Neutrophil (primary cell): ENCODE measurements at regions not wholly inside any gene's neighbourhood (a gene's known extent, or its start where the extent isn't known, plus 50 kb on each side); places are given as distances from the start of the nearest gene placed in this dataset.

Experiments used
- H3K27ac ChIP-seq: fragments of 200-600 bp; sonication (generic); 2 replicates; pipeline ENCODE4 v1.5.1; 2016; ENCODE audit warnings: mild to moderate bottlenecking, moderate library complexity
- H3K27me3 ChIP-seq: fragments of 200-600 bp; sonication (generic); 2 replicates; pipeline ENCODE4 v1.6.0; 2016; ENCODE audit warnings: mild to moderate bottlenecking
- H3K36me3 ChIP-seq: fragments of 200-600 bp; sonication (generic); 2 replicates; pipeline ENCODE4 v1.5.1; 2017
- H3K4me1 ChIP-seq, 2 experiments: fragments of 200-600 bp in 1 of 2; sonication (generic) in 1 of 2; 1 replicate in 1 of 2; 2 replicates in 1 of 2; pipeline versions ENCODE4 v1.5.1 to v1.6.1; 2013 to 2016; ENCODE audit warnings: low read depth in 1 of 2, low read length in 1 of 2, mild to moderate bottlenecking in 1 of 2, moderate library complexity in 1 of 2; ENCODE audit not compliant: control insufficient read depth in 1 of 2, insufficient read depth in 1 of 2
- H3K4me3 ChIP-seq, 2 experiments: fragments of 200-600 bp in 1 of 2; sonication (generic) in 1 of 2; 1 replicate in 1 of 2; 2 replicates in 1 of 2; pipeline ENCODE4 v1.5.1; 2013 to 2016; ENCODE audit warnings: low read depth in 1 of 2, low read length in 1 of 2, mild to moderate bottlenecking in 1 of 2, moderate library complexity in 1 of 2
- H3K9me3 ChIP-seq: fragments of 200-600 bp; sonication (generic); 2 replicates; pipeline ENCODE4 v1.5.1; 2016
- TF ChIP-seq, protein P1 (sequence below): fragments of 200-600 bp; sonication (generic); IDR thresholded peaks from 2 replicates; pipeline ENCODE4 v1.5.1; 2016; ENCODE audit warnings: antibody characterized with exemption

DNA sequence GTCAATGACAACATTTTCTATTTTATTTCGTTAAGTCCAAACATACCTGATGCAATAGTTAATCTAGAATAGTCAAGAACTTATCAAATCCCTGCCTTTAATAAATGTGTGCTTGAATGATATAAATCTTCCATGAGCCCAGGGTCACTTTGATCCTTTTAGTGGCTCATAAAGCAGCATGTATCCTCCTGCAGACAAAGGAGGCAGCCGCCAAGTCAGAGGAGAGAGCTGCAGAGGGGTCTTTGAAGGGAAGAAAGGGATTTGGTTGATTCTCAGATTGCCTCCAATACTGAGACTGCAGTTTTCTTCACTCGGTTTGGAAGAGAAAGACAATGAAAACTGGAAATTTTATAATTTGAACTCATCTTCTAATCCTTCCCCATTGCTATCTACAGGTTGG is 378.4 kb upstream of the PIK3C3 start:
- Histone ChIP-seq H3K27ac (no peak overlapping the region), H3K27me3 (no peaks in the 10 kb centered on the region), H3K4me1 (no peaks in the 10 kb centered on the region), H3K36me3 (no peaks in the 10 kb centered on the region), H3K9me3 (no peaks in the 10 kb centered on the region), H3K4me3 (no peak overlapping the region)
- TF ChIP-seq, protein P1, sequence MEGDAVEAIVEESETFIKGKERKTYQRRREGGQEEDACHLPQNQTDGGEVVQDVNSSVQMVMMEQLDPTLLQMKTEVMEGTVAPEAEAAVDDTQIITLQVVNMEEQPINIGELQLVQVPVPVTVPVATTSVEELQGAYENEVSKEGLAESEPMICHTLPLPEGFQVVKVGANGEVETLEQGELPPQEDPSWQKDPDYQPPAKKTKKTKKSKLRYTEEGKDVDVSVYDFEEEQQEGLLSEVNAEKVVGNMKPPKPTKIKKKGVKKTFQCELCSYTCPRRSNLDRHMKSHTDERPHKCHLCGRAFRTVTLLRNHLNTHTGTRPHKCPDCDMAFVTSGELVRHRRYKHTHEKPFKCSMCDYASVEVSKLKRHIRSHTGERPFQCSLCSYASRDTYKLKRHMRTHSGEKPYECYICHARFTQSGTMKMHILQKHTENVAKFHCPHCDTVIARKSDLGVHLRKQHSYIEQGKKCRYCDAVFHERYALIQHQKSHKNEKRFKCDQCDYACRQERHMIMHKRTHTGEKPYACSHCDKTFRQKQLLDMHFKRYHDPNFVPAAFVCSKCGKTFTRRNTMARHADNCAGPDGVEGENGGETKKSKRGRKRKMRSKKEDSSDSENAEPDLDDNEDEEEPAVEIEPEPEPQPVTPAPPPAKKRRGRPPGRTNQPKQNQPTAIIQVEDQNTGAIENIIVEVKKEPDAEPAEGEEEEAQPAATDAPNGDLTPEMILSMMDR = no peak

DNA sequence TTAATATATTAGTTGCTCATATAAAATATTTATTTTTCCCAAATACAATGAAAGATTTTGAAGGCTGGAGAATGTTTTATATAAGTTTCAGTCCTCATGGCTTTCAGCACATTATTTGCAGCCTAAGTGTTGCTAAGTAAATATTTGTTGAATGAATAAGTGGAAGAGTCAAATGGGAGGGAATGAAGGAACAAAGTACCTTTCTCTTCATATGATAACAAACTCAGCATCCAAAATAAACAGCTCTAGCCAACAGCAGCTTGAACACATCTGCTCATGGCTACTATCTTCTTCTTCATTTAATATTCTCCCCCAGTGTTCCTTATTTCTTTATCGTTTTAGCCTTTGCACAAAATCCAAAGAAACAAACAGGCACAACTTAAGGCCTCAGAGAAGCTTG is 385.2 kb upstream of the PIK3C3 start:
- H3K4me3 ChIP-seq = no peak overlapping the region
- TF ChIP-seq, protein P1 = no peak
- H3K27me3 ChIP-seq = no peaks in the 10 kb centered on the region

DNA sequence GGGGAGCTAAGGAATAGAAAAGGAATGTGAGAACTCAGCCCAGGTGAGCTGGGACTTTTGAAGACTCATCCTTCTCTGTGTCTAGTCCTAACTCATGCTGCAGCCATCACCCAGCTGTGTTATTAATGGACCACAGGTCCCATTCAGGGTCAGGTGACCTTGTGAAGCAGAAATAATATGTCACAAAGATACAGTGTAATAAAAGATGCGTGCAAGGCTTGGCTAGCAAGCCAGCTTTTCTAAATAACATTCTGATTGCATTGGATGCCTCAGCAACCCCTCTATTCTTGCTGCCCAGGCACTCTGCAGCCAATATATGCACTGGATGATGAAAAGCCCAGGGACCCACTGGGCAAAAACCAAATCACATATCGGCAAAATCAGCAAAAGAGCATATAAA is 393.1 kb upstream of the PIK3C3 start:
- no peaks in the 10 kb centered on the region for H3K36me3 ChIP-seq
- TF ChIP-seq, protein P1 = no peak
- H3K4me3 ChIP-seq = no peak overlapping the region
- no peaks in the 10 kb centered on the region for H3K27me3 ChIP-seq
- no peaks in the 10 kb centered on the region for H3K9me3 ChIP-seq
- no peaks in the 10 kb centered on the region for H3K4me1 ChIP-seq
- H3K27ac ChIP-seq = no peak overlapping the region

More for the DNA sequence above, 385.2 kb upstream of the PIK3C3 start:
- no peaks in the 10 kb centered on the region for H3K36me3 ChIP-seq
- no peaks in the 10 kb centered on the region for H3K9me3 ChIP-seq
- H3K27ac ChIP-seq = no peak overlapping the region
- no peaks in the 10 kb centered on the region for H3K4me1 ChIP-seq

- no peaks in the 10 kb centered on the region for H3K36me3 ChIP-seq
- H3K4me3 ChIP-seq = no peak overlapping the region
- H3K9me3 ChIP-seq = no peaks in the 10 kb centered on the region
- no peaks in the 10 kb centered on the region for H3K27me3 ChIP-seq
- TF ChIP-seq, protein P1 = no peak
- H3K27ac ChIP-seq = no peak overlapping the region
- no peaks in the 10 kb centered on the region for H3K4me1 ChIP-seq
Observed at GRCh38 chr18:41558715-41559114, 396.3 kb upstream of the PIK3C3 start.

DNA sequence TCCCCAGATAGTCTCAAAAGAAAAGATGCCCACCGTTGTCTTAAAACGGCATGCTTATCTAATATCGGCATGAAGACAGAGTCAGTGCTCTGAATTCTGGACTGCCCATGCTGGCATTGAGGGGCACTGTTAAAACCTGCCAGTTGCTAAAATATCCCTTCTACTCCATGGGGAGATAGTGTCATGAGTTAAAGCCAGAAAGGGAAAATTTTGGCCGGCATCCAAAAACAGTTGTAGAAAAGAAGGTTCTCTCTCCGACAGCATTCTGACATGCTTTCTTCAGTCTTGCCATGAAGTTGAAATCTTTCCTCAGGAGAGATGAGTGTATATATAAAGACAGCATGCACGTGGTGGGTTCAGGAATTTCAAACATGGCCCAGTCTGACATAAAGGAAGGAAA is 401.3 kb upstream of the PIK3C3 start:
- Histone ChIP-seq H3K36me3 (no peaks in the 10 kb centered on the region), H3K4me3 (no peak overlapping the region), H3K9me3 (no peaks in the 10 kb centered on the region), H3K4me1 (no peaks in the 10 kb centered on the region), H3K27ac (no peak overlapping the region), H3K27me3 (no peaks in the 10 kb centered on the region)
- TF ChIP-seq, protein P1 = no peak
